Lung (tissue), 11 donors: ENCODE measurements at regions not wholly inside any gene's neighbourhood (a gene's known extent, or its start where the extent isn't known, plus 50 kb on each side); places are given as distances from the start of the nearest gene placed in this dataset.

Experiments
- ATAC-seq: fragments of 200-7000 bp; cut with Tn5 transposase; one replicate; pipeline ENCODE4 v1.9.1; 2020; ENCODE audit warnings: moderate number of reproducible peaks; ENCODE audit not compliant: insufficient read depth, low FRiP score
- DNase-seq, 3 donors: peaks; one replicate each; pipeline ENCODE4 v3.0.0-alpha.2; 2013 to 2017
- H3K27ac ChIP-seq, 2 donors: one replicate each; pipeline ENCODE4 v1.5.1; 2013; ENCODE audit warnings: mild to moderate bottlenecking in 2 of 2, moderate library complexity in 2 of 2, control low read depth in 1 of 2, inconsistent platforms in 1 of 2, low read depth in 1 of 2, low read length in 1 of 2
- H3K27me3 ChIP-seq, 3 donors: one replicate each; pipeline ENCODE4 v1.5.1; 2013; ENCODE audit warnings: low read length in 2 of 3; ENCODE audit not compliant: control insufficient read depth in 3 of 3, insufficient read depth in 3 of 3
- H3K36me3 ChIP-seq, 4 donors: one replicate each; pipeline ENCODE4 v1.5.1; 2013; ENCODE audit warnings: low read length in 4 of 4, mild to moderate bottlenecking in 1 of 4, moderate library complexity in 1 of 4; ENCODE audit not compliant: control insufficient read depth in 4 of 4, insufficient read depth in 4 of 4
- H3K4me1 ChIP-seq, 5 donors: one replicate each; pipeline ENCODE4 v1.5.1; 2013; ENCODE audit warnings: low read length in 5 of 5, mild to moderate bottlenecking in 2 of 5, moderate library complexity in 1 of 5; ENCODE audit not compliant: control insufficient read depth in 5 of 5, insufficient read depth in 5 of 5
- H3K4me3 ChIP-seq: one replicate; pipeline ENCODE4 v1.5.1; 2013; ENCODE audit warnings: mild to moderate bottlenecking, control low read depth, moderate library complexity
- H3K9ac ChIP-seq, 2 donors: one replicate each; pipeline ENCODE4 v1.5.1; 2013; ENCODE audit warnings: low read length in 2 of 2, control low read depth in 1 of 2; ENCODE audit not compliant: insufficient read depth in 1 of 2
- H3K9me3 ChIP-seq, 4 donors: one replicate each; pipeline ENCODE4 v1.5.1; 2013; ENCODE audit warnings: low read length in 3 of 4, mild to moderate bottlenecking in 1 of 4, moderate library complexity in 1 of 4; ENCODE audit not compliant: control insufficient read depth in 4 of 4, insufficient read depth in 3 of 4
- WGBS, 2 donors: extraction: QIAGEN DNeasy Blood & Tissue Kit; methylation state at CpG; one replicate each; pipeline ENCODE4 v1.1.7; 2013; 5-methylcytosine and 5-hydroxymethylcytosine counted together
- TF ChIP-seq, protein P1 (sequence below): IDR thresholded peaks from 2 replicates; pipeline ENCODE4 v1.5.1; 2012; ENCODE audit warnings: mild to moderate bottlenecking; ENCODE audit errors: control extremely low read depth, extremely low read depth
- donor health status: control.
- donor health status: control.
- donor health status: Bipolar disorder and iron deficiency.
- donor health status: healthy.
- donor health status: DM: yes; HTN: yes; CAD: no.

GRCh38 chr5:120098426-120098825 is 365.7 kb upstream of the PRR16 start:
- no peak overlapping the region for H3K27ac ChIP-seq
- no peaks in the 10 kb centered on the region for H3K9me3 ChIP-seq
- no peaks in the 10 kb centered on the region for H3K36me3 ChIP-seq
- H3K4me3 ChIP-seq: no peak overlapping the region
- 66 to 72% methylated on average over 4 of the region's 4 CpGs for WGBS, 2 donors
- DNase-seq (peak in 1 of 3 donors; percentile 10), ATAC-seq (no peak)
- peaks cover 0 to 9% (median 0%) of the 10 kb centered on the region in 5 donors for H3K4me1 ChIP-seq
- H3K27me3 ChIP-seq: no peaks in the 10 kb centered on the region
- no peak overlapping the region for H3K9ac ChIP-seq
- TF ChIP-seq, protein P1, sequence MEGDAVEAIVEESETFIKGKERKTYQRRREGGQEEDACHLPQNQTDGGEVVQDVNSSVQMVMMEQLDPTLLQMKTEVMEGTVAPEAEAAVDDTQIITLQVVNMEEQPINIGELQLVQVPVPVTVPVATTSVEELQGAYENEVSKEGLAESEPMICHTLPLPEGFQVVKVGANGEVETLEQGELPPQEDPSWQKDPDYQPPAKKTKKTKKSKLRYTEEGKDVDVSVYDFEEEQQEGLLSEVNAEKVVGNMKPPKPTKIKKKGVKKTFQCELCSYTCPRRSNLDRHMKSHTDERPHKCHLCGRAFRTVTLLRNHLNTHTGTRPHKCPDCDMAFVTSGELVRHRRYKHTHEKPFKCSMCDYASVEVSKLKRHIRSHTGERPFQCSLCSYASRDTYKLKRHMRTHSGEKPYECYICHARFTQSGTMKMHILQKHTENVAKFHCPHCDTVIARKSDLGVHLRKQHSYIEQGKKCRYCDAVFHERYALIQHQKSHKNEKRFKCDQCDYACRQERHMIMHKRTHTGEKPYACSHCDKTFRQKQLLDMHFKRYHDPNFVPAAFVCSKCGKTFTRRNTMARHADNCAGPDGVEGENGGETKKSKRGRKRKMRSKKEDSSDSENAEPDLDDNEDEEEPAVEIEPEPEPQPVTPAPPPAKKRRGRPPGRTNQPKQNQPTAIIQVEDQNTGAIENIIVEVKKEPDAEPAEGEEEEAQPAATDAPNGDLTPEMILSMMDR: no peak

DNA sequence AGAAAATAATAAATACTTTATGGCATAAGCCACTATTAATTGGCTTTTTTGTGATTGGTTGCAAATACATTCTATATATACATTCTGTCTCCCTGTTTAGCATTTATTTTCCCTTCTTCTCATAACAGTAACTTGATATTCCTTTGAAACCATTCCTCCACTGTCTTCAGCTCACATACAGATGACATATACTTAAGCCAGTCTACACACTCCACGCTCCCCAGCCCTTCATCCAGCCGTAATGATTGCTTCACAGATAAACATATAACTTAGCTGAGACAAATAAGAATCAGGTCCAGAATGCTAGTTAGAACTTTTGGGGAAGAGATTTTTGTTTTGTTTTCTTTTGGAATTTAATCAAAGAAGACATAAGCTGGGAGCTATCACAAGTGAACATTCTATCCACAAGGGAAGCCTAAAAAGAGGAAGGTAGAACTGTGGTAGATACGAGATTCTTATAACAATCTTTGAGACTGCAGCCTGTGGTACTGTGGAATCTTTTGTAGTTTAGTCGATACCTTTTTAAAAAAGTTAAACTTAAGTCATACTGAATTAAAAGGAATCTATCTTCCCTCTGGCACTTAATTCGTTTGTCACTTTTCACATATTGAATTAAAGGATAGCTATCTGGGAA is 365.1 kb upstream of the PRR16 start:
- DNase-seq (peak in 2 of 3 donors; percentile 12 to 38), ATAC-seq (no peak)
- WGBS, 2 donors: 53 to 60% methylated on average over 5 of the region's 5 CpGs
- TF ChIP-seq, protein P1: no peak
- no peak overlapping the region for H3K9ac ChIP-seq
- no peak overlapping the region for H3K27ac ChIP-seq
- no peaks in the 10 kb centered on the region for H3K36me3 ChIP-seq
- H3K9me3 ChIP-seq: no peaks in the 10 kb centered on the region
- no peaks in the 10 kb centered on the region for H3K27me3 ChIP-seq
- peaks cover 0 to 9% (median 0%) of the 10 kb centered on the region in 5 donors for H3K4me1 ChIP-seq
- no peak overlapping the region for H3K4me3 ChIP-seq

DNA sequence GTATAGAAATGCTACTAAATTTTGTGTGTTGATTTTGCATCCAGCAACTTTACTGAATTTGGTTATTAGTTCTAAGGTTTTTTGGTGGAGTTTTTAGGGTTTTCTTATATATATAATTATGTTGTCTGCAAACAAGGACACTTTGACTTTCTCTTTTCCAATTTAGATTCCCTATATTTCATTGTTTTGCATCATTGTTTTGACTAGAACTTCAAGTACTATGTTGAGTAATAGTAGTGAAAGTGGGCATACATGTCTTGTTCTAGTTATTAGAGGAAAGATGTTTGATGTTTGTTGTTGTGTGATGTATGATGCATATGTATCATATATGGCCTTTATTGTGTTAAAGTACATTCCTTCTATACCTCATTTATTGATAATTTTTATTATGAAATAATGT is 362.3 kb upstream of the PRR16 start:
- Histone ChIP-seq H3K4me1 (peaks cover 0 to 8% (median 0%) of the 10 kb centered on the region in 5 donors), H3K27ac (no peak overlapping the region), H3K27me3 (no peaks in the 10 kb centered on the region), H3K4me3 (no peak overlapping the region), H3K9me3 (no peaks in the 10 kb centered on the region), H3K9ac (no peak overlapping the region), H3K36me3 (no peaks in the 10 kb centered on the region)
- DNase-seq: no peak
- no peak for ATAC-seq
- TF ChIP-seq, protein P1: no peak

DNA sequence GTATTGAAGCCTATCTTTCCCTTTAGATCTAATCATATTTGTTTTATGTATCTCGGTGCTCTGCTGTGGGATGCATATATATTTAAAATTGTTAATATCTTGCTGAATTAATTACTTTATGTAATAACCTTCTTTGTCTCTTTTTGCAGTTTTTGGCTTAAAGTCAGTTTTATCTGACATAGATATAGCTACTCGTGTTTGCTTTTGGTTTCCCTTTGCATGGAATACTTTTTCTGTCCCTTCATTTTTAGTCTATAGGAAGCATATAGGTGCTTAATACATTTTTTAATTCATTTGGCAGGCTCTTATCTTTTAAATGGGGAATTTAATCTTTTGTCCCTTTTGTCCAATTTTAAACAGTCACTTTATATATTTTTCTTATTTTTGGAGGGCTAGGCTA is 360.6 kb upstream of the PRR16 start:
- H3K4me3 ChIP-seq: no peak overlapping the region
- no peak for DNase-seq
- peaks cover 0 to 4% (median 0%) of the 10 kb centered on the region in 5 donors for H3K4me1 ChIP-seq
- WGBS, 2 donors: 54 to 57% methylated on average over 2 of the region's 2 CpGs
- H3K9me3 ChIP-seq: no peaks in the 10 kb centered on the region
- H3K27me3 ChIP-seq: no peaks in the 10 kb centered on the region
- no peak for ATAC-seq
- TF ChIP-seq, protein P1: no peak
- H3K27ac ChIP-seq: no peak overlapping the region
- no peak overlapping the region for H3K9ac ChIP-seq
- no peaks in the 10 kb centered on the region for H3K36me3 ChIP-seq
